SK-N-SH (cell line): ENCODE measurements at regions not wholly inside any gene's neighbourhood (a gene's known extent, or its start where the extent isn't known, plus 50 kb on each side); places are given as distances from the start of the nearest gene placed in this dataset.

ENCODE experiments used
- EP300 ChIP-seq, 2 experiments: IDR thresholded peaks; 2 replicates each; pipeline versions ENCODE4 v1.4.0 to v1.6.1; 2012; ENCODE audit warnings: borderline replicate concordance in 1 of 2, low read depth in 1 of 2, low read length in 1 of 2
- FOSL2 ChIP-seq: IDR thresholded peaks from 2 replicates; pipeline ENCODE4 v1.4.0; 2012; ENCODE audit warnings: low read depth, mild to moderate bottlenecking, moderate library complexity, borderline replicate concordance
- JUND ChIP-seq: IDR thresholded peaks from 2 replicates; pipeline ENCODE4 v1.4.0; 2012
- MEF2A ChIP-seq: IDR thresholded peaks from 2 replicates; pipeline ENCODE4 v1.4.0; 2012; ENCODE audit warnings: low read depth, borderline replicate concordance
- NFIC ChIP-seq: IDR thresholded peaks from 2 replicates; pipeline ENCODE4 v1.4.0; 2012; ENCODE audit warnings: borderline replicate concordance
- POLR2AphosphoS5 ChIP-seq: IDR thresholded peaks from 2 replicates; pipeline ENCODE4 v1.6.1; 2012; ENCODE audit warnings: low read depth, low read length
- RAD21 ChIP-seq: IDR thresholded peaks from 2 replicates; pipeline ENCODE4 v1.6.1; 2012; ENCODE audit warnings: mild to moderate bottlenecking, low read length
- RCOR1 ChIP-seq: fragments of 150-350 bp; IDR thresholded peaks from 2 replicates; pipeline ENCODE4 v1.6.1; 2017; ENCODE audit warnings: antibody characterized with exemption, low read length
- RFX5 ChIP-seq: IDR thresholded peaks from 2 replicates; pipeline ENCODE4 v1.6.1; 2012; ENCODE audit warnings: mild to moderate bottlenecking, improper control_type of control experiment, low read length
- YY1 ChIP-seq: IDR thresholded peaks from 2 replicates; pipeline ENCODE4 v1.4.0; 2012; ENCODE audit warnings: low read depth, mild to moderate bottlenecking
- TF ChIP-seq, protein P1 (sequence below): fragments of 200-600 bp; sonication (generic); IDR thresholded peaks from 2 replicates; pipeline ENCODE4 v1.6.1; 2017; ENCODE audit warnings: antibody characterized with exemption, mild to moderate bottlenecking, moderate library complexity

DNA sequence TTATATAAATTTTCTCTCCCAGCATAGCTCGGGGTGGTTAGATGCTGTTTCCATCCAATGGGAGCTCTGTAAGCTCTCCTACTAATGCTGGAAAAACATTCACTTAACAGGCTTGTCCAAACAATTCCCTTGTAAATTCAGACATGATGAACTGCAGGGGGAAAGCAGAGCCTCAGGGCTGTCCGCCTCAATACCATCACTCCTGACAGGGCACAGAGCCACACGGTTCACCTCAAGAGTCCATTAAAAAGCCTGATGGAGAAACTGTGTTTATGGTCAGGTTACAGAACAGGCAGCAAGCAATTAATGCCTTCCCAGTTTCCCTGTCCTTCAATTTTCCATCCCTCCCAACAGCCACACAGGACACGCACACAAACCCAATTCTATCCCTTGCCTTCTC, 171.0 kb downstream of the BRINP2 start:
- TF ChIP-seq POLR2AphosphoS5 (no peak), EP300 (IDR thresholded peaks at IDR 0.05; ENCODE audit: borderline replicate concordance in 1 of 2, low read depth in 1 of 2, low read length in 1 of 2) (no peak), RFX5 (no peak), JUND (no peak), RCOR1 (no peak), MEF2A (no peak), NFIC (no peak), FOSL2 (no peak), YY1 (no peak), RAD21 (no peak)
- TF ChIP-seq, protein P1, sequence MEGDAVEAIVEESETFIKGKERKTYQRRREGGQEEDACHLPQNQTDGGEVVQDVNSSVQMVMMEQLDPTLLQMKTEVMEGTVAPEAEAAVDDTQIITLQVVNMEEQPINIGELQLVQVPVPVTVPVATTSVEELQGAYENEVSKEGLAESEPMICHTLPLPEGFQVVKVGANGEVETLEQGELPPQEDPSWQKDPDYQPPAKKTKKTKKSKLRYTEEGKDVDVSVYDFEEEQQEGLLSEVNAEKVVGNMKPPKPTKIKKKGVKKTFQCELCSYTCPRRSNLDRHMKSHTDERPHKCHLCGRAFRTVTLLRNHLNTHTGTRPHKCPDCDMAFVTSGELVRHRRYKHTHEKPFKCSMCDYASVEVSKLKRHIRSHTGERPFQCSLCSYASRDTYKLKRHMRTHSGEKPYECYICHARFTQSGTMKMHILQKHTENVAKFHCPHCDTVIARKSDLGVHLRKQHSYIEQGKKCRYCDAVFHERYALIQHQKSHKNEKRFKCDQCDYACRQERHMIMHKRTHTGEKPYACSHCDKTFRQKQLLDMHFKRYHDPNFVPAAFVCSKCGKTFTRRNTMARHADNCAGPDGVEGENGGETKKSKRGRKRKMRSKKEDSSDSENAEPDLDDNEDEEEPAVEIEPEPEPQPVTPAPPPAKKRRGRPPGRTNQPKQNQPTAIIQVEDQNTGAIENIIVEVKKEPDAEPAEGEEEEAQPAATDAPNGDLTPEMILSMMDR, result no peak
